Hematopoietic multipotent progenitor cell treated with erythropoietin and hydrocortisone succinate and interleukin-3 and kit ligand, for 4 days (in vitro differentiated cells): ENCODE measurements at regions not wholly inside any gene's neighbourhood (a gene's known extent, or its start where the extent isn't known, plus 50 kb on each side); places are given as distances from the start of the nearest gene placed in this dataset.

ENCODE experiments used
- DNase-seq: peaks from one replicate; pipeline ENCODE4 v3.0.0-alpha.2; 2015

DNA sequence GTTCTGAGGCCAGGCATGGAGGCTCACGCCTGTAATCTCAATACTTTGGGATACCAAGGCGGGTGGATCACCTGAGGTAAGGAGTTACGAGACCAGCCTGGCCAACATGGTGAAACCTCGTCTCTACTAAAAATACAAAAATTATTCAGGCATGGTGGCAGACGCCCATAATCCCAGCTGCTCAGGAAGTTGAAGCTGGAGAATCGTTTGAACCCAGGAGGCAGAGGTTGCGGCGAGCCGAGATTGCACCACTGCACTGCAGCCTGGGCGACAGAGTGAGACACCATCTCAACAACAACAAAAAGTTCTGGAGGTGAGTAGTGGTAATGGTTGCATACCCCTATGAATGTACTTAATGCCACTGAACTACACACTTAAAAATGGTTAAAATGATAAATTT, 60.3 kb upstream of the SP4 start:
- DNase-seq: no peak

DNA sequence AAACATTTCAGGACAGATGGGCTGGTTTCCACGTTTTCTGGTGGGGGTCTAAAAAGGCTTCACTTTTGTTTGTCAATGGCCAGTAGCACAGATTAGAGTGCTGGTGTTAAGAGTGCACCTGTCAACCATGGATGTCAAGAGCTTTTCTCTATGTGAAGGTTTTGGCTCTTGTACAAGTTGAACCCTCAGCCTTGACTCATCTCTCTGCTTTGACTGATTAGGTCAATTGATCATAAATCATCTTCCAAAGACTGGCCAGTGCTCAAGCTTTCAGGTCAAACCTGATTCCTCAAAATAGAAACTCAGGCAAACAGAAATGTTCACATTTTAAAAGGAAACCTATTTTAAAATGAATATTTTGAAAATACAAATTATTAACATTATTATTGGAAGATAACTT, 59.6 kb upstream of the SP4 start:
- DNase-seq: no peak

DNA sequence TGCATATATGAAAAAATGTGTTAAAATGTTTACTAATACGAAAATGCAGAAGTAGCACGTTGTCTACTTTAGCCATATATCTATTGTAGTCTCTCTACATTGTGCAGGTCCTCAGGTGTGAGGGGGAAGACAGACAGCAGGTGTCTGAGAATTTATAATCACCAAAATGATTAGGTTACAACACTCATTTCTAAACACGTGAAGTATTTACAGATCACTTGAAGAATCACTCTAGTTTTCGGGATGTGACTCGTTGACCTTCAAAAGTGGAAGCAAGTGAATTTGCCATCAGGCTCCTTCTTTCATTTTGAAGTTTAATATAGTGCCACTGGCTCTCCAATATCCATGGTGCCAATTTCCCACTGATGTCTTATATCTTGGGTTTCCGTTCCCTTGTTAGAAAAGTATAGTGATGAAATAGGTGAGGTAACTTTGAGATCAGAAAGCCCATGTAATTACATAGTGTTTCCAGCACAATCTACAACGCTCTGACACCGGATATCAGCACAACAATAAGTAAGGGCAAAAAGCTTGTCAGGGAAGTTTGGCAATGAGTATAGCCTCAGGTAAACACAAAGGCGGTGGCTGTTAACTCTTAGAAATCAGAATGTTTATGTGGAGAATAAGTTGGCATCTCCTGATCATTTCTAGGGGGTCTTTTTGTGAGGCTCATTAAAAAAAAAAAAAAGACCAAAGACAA, 57.5 kb upstream of the SP4 start:
- DNase-seq: no peak

DNA sequence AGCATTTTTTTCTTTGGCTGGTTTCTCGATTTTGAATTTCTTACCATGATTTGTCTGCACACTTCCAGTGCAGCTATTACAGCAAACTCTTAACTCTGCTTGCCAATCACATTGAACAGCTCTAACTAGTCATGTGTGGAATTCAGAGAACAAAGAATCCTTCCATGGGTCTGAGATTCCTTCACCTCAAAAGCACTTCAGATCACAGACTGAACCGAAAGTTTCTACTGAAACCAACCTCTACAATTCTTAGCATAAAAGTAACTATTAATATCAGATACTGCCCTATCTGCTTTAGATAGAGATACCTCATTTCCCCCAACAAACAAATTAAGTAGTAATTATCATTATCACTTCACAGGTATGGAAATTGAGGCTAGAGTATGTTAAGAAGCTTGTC, 56.5 kb upstream of the SP4 start:
- no peak for DNase-seq

DNA sequence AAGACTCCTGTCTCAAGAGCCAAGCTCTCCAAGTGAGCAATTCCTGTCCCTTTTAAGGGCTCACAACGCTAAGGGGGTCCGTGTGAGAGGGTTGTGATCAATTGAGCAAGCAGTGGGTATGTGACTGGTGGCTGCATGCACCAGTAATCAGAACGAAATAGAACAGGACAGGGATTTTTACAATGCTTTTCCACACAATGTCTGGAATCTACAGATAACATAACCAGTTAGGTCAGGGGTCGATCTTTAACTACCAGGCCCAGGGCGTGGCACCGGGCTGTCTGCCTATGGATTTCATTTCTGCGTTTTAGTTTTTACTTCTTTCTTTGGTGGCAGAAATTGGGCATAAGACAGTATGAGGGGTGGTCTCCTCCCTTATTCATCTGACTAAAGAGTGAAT, 54.9 kb upstream of the SP4 start:
- DNase-seq: peak; percentile 40

DNA sequence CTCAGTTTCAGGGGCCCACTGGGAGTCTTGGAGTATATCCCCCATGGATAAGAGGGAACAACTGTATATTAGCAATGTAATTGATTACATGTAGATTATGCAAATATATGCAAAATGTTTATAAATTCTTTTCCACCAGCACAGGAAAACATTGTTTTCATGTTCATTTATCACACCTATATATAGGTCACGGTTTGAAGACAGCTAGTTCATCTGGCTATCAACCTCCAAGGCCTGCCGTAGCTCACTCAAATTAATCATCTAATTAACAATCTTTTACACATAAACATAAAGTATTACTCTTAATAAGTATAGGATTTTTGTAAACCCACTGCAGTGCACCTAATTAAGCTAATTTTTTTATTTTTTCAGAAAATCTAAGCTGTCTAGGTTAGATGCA, 53.7 kb upstream of the SP4 start:
- DNase-seq: no peak

DNA sequence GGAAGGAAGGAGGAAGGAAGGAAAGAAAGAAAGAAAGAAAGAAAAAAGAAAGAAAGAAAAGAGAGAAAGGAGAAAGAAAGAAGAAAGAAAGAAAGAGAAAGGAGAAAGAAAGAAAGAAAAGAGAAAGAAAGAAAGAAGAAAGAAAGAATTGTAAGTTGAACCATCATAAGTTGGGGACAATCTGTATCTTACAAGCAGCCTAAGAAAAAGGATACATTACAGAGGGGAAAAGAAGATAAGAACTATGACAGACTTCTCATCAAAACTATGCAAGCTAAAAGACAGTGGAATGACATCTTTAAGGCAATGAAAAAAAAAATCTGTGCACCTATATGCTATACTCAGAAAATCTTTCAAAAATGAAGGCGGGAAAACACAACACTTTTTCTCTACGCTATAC, 50.3 kb upstream of the SP4 start:
- DNase-seq: peak; percentile 43
